Activated naive CD8-positive, alpha-beta T cell (primary cell): ENCODE measurements at regions not wholly inside any gene's neighbourhood (a gene's known extent, or its start where the extent isn't known, plus 50 kb on each side); places are given as distances from the start of the nearest gene placed in this dataset.

Experiments
- H3K27ac Mint-ChIP-seq: one replicate; pipeline ENCODE4 v1.8.0; 2021; ENCODE audit warnings: mixed read lengths
- H3K27me3 Mint-ChIP-seq: one replicate; pipeline ENCODE4 v1.8.0; 2021; ENCODE audit warnings: mixed read lengths
- H3K36me3 Mint-ChIP-seq: one replicate; pipeline ENCODE4 v1.8.0; 2021; ENCODE audit warnings: mixed read lengths
- H3K4me1 Mint-ChIP-seq: one replicate; pipeline ENCODE4 v1.8.0; 2021; ENCODE audit warnings: low read depth, mixed read lengths
- H3K4me3 Mint-ChIP-seq: one replicate; pipeline ENCODE4 v1.8.0; 2021; ENCODE audit warnings: mild to moderate bottlenecking, mixed read lengths
- H3K9me3 Mint-ChIP-seq: one replicate; pipeline ENCODE4 v1.8.0; 2021; ENCODE audit warnings: low read depth, mixed read lengths

DNA sequence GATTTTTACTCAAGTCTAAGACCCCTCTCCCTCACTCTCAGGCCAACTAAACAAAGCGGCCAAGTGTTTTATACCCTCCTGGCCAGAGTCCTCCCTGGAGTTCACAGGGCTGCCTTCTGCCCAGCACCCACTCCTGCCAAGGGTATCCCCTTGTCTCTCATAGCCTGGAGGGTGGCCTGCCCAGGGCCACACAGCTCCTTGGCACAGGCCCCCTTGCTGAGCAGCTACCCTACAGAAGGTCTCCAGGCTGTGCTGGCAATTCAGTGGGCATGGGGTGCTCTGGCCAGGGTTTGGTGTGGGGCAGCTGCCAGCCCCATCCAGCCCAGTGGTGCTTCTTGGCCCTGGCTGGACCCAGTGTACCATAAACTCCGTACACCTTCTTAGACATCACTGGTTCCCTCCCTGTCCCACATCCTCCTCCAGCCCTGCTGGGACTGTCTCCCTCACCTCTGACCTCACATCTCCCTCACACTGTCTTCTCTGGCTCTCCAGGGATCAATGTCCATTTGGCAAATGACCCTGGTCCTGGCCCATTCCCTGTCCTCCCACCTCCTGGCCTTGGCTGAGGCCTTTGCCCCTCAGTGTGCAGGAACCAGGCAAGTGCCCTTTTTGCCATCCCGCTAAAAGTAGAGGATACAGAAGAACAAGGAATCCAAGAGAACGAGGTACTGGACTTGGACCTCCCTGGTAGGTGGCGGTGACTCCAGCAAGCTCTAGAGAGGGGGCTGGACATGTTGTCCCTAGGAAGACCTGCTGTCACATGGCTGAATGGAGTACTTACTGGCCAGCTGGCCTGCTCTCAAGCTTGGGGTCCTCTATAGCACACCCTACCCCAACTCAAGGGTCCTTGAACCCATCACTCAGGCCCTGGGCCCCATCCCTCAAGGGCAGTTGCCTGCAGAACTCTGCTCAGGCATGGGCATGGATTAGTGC, 50.0 kb upstream of the TRPM1 start:
- H3K27me3 Mint-ChIP-seq: no peaks in the 10 kb centered on the region
- no peaks in the 10 kb centered on the region for H3K4me1 Mint-ChIP-seq
- H3K27ac Mint-ChIP-seq: no peak overlapping the region
- H3K4me3 Mint-ChIP-seq: no peak overlapping the region
- no peaks in the 10 kb centered on the region for H3K9me3 Mint-ChIP-seq
- no peaks in the 10 kb centered on the region for H3K36me3 Mint-ChIP-seq

DNA sequence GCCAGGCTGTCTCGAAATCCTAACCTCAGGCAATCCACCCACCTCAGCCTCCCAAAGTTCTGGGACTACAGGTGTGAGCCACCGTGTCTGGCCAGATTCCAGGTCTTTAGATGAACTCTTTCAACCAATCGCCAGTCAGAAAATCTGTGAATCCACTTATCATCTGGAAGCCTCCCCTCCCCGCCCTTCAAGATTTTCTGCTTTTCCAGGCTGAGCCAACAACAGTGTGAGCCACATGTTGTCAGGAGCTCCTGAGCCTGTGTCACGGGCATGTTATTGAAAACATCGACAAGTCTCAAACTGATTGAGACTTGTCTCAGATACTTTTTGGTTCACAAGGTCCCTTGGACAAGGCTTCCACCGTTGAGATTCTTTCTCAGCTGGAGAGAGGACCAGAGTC, 52.0 kb upstream of the TRPM1 start:
- Mint-ChIP-seq H3K9me3 (no peaks in the 10 kb centered on the region), H3K36me3 (no peaks in the 10 kb centered on the region), H3K4me1 (no peaks in the 10 kb centered on the region), H3K27me3 (no peaks in the 10 kb centered on the region), H3K27ac (no peak overlapping the region), H3K4me3 (no peak overlapping the region)

DNA sequence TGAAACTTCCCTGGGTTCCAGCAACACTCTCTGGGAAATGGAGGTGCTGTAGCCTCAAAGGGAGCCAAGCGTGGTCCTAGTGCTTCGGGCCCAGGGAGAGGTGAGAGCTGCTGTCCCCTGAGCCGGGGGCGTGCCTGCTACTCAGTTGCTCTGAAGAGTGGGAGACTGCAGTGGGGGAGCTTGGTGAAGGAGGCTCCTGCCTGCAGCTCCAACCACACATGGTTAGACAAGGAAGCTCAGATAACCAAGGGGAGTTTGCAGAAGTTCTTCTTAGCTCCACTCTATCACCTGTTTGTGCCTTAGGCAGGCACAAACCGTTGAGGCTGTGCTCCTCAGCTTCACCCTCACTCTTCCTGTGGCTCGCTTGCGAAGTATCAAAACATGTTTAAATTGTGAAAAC, 53.6 kb upstream of the TRPM1 start:
- Mint-ChIP-seq H3K27me3 (no peaks in the 10 kb centered on the region), H3K4me3 (no peak overlapping the region), H3K9me3 (no peaks in the 10 kb centered on the region), H3K36me3 (no peaks in the 10 kb centered on the region), H3K27ac (no peak overlapping the region), H3K4me1 (no peaks in the 10 kb centered on the region)

DNA sequence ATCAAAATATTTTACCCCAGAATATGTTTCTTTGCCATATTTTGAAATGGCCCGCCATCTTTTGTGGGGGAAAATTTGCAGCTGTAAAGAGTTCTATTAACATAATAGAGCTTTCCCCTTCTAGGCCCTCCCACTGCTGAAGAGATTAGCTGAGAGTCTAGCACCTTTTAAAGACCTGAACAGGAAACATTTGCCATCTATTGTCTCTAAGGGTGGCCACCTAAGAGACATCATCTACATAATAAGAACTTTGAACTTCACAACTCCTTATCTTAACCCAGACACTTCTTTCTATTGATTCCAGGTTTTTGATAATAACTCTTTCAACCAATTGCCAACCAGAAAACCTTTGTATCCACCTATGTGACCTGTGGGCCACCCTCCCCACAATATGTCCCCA, 54.7 kb upstream of the TRPM1 start:
- Mint-ChIP-seq H3K27ac (no peak overlapping the region), H3K27me3 (no peaks in the 10 kb centered on the region), H3K4me3 (no peak overlapping the region)

DNA sequence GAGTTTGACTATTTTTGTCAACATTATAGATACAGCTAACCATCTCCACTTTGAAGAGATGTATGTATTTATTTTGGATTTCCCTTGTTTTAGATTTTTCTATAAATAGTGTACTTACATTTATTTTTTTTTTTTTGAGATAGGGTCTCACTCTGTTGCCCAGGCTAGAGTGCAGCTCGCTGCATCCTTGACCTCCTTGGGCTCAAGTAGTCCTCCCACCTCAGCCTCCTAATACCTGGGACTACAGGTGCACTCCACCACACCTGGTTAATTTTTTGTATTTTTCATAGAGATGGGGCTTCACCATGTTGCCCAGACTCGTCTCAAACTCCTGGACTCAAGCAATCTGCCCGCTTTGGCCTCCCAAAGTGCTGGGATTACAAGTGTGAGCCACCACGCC, 55.3 kb upstream of the TRPM1 start:
- H3K36me3 Mint-ChIP-seq: no peaks in the 10 kb centered on the region
- no peak overlapping the region for H3K4me3 Mint-ChIP-seq
- no peak overlapping the region for H3K27ac Mint-ChIP-seq
- no peaks in the 10 kb centered on the region for H3K27me3 Mint-ChIP-seq
- H3K9me3 Mint-ChIP-seq: no peaks in the 10 kb centered on the region
- no peaks in the 10 kb centered on the region for H3K4me1 Mint-ChIP-seq

More for the DNA sequence above, 54.7 kb upstream of the TRPM1 start:
- Mint-ChIP-seq H3K4me1 (no peaks in the 10 kb centered on the region), H3K36me3 (no peaks in the 10 kb centered on the region), H3K9me3 (no peaks in the 10 kb centered on the region)

DNA sequence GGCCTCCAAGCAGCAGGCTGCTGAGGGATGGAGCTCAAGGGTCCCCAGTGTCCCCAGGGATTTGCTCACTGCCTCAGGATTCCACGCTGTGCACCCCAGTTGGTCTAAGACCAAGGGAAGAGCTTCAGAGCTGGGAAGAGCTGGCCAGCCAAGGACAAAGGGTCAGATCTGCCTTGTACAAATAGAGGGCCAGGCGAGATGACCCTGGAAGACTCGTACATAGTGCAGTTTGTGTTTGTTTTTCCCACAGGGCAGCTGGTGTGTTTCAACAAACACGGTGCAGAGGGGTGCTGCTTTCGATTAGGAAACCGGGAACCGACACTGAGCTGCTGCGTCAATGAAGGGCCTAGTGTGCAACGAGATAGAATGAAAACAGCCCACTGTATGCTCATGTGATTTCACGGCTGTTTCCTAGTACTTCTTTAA, 56.1 kb upstream of the TRPM1 start:
- Mint-ChIP-seq H3K27me3 (no peaks in the 10 kb centered on the region), H3K9me3 (no peaks in the 10 kb centered on the region), H3K4me3 (no peak overlapping the region), H3K4me1 (no peaks in the 10 kb centered on the region), H3K27ac (no peak overlapping the region), H3K36me3 (no peaks in the 10 kb centered on the region)

DNA sequence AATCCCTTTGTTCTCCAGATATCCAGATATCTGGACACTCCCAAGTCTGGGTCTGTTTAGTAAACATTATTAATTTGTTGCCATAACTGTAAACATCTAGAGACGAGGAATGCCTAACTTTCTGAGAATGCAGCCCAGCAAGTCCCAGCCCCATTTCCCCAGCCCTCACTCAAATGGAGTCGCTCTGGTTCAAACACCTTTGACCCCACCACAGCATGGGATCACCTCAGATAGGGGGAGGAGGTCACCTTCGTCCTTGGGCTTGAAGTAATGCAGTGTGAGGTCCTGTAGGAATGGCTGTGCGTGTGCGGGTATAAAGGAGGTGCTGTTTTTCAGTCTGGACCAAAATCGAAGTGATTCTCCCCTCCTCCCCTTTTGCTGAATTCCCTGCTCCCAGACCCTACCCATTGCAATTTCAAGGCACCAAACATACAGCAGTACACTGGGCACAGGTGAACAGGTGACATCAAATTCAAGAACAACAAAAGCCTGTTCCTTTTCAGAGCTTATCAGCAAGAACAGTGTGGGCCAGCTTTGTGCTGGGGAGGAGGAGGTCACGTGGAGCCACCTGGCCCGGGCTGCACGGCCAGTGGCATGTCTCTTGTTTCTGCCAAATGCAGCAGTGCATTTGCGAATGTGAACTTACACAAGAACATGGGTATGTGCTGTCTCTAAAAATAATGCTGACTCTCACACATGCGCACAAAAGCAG, 57.5 kb upstream of the TRPM1 start:
- Mint-ChIP-seq H3K27ac (no peak overlapping the region), H3K36me3 (no peaks in the 10 kb centered on the region), H3K4me3 (no peak overlapping the region), H3K9me3 (no peaks in the 10 kb centered on the region), H3K4me1 (no peaks in the 10 kb centered on the region), H3K27me3 (peaks cover 2% of the 10 kb centered on the region)

DNA sequence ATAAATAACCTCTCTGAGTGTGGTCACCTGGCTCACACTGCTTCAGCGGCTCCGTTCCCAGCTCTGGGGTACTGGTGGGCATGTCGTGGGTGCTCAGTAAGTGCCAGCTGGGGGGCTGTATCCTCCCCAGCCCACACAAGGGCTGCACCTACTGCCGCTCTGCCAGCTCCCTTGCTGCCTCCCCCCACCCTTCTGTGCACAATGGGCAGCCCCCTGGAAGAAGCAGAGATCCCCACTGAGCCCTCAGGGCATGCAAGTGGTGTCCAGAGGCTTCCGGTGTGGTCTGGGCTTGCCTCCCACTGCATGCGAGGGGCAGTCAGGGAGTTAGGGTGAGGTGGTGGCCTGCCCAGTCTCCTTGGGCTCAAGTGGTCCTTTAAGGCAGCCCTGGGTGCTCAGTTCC, 58.3 kb upstream of the TRPM1 start:
- Mint-ChIP-seq H3K4me1 (no peaks in the 10 kb centered on the region), H3K4me3 (no peak overlapping the region), H3K36me3 (no peaks in the 10 kb centered on the region), H3K27me3 (peaks cover 2% of the 10 kb centered on the region), H3K27ac (no peak overlapping the region), H3K9me3 (no peaks in the 10 kb centered on the region)

DNA sequence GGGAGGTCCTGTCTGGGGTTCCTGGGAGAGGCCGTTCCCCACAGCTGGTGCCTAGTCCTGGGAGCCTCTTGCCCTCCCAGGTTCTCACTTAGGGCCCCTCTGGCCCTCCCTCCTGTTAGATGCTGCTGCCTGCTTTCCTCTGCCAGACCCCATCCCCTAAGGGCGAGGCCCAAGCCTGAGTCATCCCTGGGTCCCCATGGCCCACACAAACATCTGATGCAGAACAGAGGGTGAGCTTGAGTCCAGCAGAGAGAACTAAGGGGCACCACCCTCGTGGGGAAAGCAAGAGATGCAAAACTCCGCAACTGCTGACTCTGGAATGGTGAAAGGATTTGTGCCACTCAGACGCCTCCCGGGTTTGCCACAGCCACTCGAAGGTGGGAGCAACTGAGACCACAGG, 58.8 kb upstream of the TRPM1 start:
- Mint-ChIP-seq H3K27ac (no peak overlapping the region), H3K27me3 (peaks cover 2% of the 10 kb centered on the region), H3K4me3 (no peak overlapping the region), H3K4me1 (no peaks in the 10 kb centered on the region), H3K36me3 (no peaks in the 10 kb centered on the region), H3K9me3 (no peaks in the 10 kb centered on the region)

DNA sequence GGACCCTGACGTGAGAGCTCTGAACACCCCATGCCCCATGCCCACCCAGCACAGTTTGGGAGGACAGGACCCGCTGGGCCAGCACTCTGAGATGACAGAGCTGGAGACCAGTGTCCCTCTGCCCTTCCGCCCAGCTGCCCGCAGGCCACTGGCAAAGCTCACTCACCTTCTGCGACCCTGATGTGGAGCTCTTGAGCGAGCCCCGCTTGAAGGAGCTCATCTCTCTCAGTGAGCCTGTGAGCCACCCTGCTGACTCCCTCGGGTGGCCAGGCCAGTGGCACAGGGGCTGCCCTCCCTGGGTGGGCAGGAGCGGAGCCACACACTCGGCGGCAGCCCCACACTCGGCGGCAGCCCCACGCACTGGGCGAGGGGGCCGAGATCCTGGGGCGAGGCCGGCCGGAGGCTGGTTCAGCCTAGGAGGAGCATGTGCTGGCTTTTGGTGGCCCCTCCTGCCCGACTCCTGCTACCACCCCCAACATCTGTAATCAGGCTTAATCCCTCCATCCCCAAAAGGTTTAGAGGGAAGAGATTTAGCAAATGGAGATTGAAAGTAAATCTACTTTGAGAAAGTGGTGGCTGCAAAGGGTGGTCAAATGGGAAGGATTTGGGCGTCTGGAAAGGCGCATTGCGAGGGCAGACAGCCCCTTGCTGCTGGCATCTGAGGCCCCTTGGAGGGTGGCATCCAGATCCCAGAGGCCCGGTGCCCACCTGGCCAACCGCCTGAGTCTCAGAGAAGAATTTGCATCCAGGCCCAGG, 59.4 kb upstream of the TRPM1 start:
- no peaks in the 10 kb centered on the region for H3K4me1 Mint-ChIP-seq
- H3K36me3 Mint-ChIP-seq: no peaks in the 10 kb centered on the region
- H3K27ac Mint-ChIP-seq: no peak overlapping the region
- no peak overlapping the region for H3K4me3 Mint-ChIP-seq
- H3K27me3 Mint-ChIP-seq: peaks cover 2% of the 10 kb centered on the region
- no peaks in the 10 kb centered on the region for H3K9me3 Mint-ChIP-seq

DNA sequence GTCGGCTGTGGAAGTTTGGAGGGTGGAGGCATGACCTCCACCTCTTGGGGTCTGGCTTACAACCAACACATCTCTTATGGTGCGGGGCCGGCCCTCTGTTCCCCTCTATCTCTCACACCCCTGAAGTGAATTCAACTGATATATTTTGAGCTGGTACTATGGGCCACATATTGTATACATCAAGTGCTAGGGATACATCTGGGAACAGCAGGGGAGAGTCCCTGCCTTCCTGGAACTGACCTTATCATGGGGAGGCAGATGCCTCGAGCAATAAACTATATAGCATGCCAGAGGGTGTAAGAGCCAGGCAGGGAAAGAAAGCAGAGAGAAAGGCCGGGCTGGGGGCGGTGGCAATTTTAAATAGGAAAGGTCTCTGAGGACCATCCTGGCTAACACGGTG, 60.4 kb upstream of the TRPM1 start:
- no peak overlapping the region for H3K27ac Mint-ChIP-seq
- no peaks in the 10 kb centered on the region for H3K4me1 Mint-ChIP-seq
- no peaks in the 10 kb centered on the region for H3K9me3 Mint-ChIP-seq
- peaks cover 2% of the 10 kb centered on the region for H3K27me3 Mint-ChIP-seq
- no peaks in the 10 kb centered on the region for H3K36me3 Mint-ChIP-seq
- no peak overlapping the region for H3K4me3 Mint-ChIP-seq

DNA sequence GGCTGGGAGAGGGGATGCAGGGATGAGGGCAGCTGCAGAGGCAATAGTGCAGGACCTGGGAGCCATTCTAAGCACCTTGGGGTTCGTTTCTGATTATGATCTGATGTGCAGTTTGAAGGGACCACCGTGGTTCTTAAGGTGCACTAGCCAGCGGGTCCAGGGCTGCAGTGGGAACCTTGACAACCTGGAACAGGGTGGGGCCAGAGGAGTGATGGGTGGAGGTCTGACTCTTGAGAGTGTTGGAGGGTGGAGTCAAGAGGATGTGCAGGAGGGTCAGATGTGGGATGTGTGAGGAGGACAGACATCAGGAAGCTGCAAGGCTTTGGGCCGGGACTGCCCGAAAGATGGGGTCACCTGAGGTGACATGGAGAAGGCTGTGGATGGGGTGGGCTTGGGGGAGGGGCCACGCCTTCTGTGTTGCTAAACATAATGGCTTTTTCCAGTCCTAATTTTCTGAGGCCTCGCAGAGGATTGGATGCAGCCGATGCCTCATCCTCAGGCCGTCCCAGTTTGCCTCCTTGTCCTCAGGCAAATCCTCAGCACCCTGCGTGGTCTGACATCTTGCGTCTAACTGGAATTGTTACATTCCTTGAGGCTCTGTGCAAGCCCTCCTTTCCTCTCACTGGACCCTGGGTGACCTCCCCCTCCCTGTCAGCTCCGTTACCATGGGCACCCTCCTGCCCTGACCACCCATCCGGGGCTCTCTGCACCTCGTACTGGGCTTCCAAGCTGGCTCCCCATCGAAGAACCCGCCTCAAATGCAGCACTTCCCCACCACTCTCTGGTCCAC, 61.4 kb upstream of the TRPM1 start:
- H3K27me3 Mint-ChIP-seq: peaks cover 2% of the 10 kb centered on the region
- no peak overlapping the region for H3K27ac Mint-ChIP-seq

DNA sequence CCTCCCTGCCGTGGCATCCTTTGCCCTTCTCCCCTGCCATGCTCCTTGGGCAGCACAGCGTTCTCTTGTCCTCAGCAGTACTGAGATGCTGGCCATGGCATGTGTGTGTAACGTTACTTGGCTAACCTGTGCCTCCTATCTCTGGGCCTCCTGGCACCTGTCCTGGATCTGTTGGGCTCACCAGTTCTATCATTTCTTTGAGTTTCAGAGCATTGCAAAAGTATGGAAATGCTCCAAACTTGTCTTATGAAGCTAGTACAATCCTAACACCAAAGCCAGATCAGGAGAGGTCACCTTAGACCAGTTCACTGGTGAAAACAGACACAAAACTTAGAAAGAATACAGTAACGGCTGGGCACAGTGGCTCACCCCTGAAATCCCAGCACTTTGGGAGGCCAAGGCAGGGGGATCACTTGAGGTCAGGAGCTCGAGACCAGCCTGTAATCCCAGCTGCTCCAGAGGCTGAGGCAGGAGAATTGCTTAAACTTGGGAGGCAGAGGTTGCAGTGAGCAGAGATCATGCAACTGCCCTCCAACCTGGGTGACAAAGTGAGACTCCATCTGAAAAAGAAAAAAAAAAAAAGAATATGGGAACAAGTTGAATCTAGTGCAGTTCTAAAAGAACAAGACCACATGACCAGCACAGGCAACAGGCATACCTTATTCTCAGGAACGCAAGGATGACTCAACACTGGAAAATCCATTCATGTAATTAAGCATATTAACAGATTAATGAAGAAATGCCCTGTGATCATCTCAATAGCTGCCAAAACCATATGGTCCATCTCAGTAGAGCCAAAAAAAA, 62.4 kb upstream of the TRPM1 start:
- Mint-ChIP-seq H3K36me3 (no peaks in the 10 kb centered on the region), H3K9me3 (no peaks in the 10 kb centered on the region), H3K4me3 (no peak overlapping the region), H3K4me1 (peaks cover 2% of the 10 kb centered on the region), H3K27me3 (peaks cover 2% of the 10 kb centered on the region), H3K27ac (no peak overlapping the region)

More for the DNA sequence above, 61.4 kb upstream of the TRPM1 start:
- Mint-ChIP-seq H3K4me3 (no peak overlapping the region), H3K36me3 (no peaks in the 10 kb centered on the region), H3K4me1 (peaks cover 2% of the 10 kb centered on the region), H3K9me3 (no peaks in the 10 kb centered on the region)

DNA sequence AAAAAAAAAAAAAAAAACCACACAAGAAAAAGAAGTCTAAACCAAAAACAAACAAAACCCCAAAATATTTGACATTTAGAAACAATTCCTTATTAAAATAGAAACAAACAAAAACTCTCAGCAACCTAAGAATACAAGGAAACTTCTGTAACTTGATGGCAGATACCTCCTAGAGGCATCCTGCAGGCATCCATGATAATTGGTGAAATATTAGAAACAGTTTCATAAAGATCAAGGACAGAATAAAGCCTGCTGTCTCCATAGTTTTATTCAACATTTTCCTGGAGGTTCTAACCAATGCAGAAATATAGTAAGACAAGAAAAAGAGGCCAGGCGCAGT, 63.0 kb upstream of the TRPM1 start:
- H3K36me3 Mint-ChIP-seq: no peaks in the 10 kb centered on the region
- no peaks in the 10 kb centered on the region for H3K9me3 Mint-ChIP-seq
- H3K27ac Mint-ChIP-seq: no peak overlapping the region
- H3K4me3 Mint-ChIP-seq: no peak overlapping the region
- H3K4me1 Mint-ChIP-seq: peaks cover 2% of the 10 kb centered on the region
- H3K27me3 Mint-ChIP-seq: peaks cover 2% of the 10 kb centered on the region
